ENCODE measurements at regions not wholly inside any gene's neighbourhood (a gene's known extent, or its start where the extent isn't known, plus 50 kb on each side); places are given as distances from the start of the nearest gene placed in this dataset.
A peak's percentile ranks its signal among the peaks of the same experiment; 100 is the strongest.
"Not testable (repeated sequence)": the region's sequence is repeated elsewhere in the genome, so short reads cannot be mapped to it uniquely, and the experiment has no call there.

DNA sequence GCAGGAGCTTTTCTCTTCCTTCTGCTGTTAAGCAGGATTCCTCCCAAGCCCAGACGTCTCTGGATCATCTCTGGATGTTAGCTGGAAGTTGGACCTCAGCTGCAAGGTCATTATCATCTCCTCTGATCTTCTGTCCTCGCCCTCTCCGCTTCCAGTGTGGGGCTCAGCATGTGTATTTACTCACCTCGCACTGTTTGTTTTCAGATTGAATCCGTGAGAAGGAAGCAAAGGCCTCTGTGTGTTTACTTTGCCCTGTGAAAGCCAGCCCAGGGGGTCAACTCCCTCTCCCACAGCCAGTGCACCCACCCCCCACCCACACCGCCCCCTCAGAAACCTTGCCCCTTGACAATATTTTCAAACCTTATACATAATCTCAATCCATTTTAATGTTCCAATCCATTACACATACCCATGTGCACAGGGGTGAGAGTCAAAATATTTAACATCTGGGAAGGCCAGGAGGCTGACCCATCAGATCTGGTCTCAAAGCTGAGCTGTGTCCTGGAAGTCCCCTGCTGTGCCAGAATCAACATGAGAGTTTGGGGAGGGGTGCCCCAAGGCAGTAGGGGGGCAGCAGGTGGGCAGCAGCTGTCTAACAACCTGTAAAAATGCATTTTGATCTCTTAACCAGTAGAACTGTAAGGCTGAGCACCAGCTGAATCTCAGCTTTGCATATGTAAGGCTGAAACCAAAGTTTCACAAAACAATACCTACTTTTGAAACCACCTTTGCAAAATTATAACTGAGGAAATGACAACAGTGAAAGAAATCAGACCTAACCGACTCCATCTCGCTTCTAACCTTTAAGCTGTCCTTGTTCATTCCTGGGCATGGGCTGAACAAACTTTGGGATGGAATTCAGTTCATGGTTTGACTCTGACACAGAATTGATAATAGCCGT is 157.9 kb downstream of the ZNF664 start:
- DNase-seq: no peak

DNA sequence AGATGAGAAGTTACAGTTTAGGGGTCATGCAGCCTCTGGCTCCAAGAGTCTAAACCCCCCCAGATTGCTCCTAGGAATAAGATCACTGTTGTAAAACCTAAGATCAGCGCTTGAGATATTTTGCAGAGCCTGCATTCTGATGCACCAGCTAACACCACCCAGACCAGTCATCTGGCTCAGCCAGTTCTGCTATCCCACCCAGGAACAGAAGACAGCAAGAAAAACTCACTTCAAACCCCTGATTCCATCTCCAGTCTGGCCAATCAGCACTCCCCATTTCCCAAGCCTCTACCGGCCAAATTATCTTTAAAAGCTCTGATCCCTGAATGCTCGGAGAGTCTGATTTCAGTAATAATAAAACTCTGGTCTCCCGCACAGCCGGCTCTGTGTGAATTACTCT is 158.6 kb downstream of the ZNF664 start:
- DNase-seq: no peak

GRCh38 chr12:124132530-124132929 is 159.5 kb downstream of the ZNF664 start:
- no peak for DNase-seq

GRCh38 chr12:124136796-124137195 is 158.1 kb upstream of the RFLNA start:
- DNase-seq: no peak

- DNase-seq: no peak
Measured at GRCh38 chr12:124140944-124141486, 153.9 kb upstream of the RFLNA start.

DNA sequence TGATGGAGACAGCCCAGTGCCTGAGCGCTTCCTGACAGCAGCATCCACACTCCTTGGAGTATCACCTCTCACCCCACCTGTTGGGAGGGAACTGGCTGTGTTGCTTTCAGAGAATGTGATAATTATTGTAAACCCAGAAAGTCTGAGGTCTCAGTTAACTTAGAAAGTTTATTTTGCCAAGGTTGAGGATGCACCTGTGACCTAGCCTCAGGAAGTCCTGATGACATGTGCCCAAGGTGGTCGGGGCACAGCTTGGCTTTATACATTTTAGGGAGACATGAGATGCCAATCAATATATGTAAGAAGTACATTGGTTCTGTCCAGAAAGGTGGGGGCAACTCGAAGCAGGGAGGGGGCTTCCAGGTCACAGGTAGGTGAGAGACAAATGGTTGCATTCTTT is 153.3 kb upstream of the RFLNA start:
- not testable (repeated sequence) for DNase-seq

- DNase-seq: no peak
Measured at GRCh38 chr12:124142395-124143035, 152.4 kb upstream of the RFLNA start.

DNA sequence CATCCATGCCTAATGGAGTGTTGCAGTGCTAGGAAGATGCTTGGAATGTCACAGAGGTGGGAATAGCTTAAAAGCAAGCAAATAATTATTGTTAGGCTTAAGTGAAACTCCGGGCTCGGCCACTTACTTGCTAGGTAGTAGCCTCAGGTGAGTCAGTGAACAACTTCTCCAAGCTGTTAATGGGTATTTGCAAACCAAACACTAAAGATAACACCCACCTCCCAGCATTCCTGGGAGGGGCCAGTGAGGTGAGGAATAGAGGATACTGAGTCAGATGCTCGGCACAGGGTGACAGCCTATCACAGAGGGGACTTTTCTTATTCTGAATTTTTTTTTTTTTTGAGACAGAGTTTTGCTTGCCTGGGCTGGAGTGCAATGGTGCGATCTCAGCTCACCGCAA is 151.2 kb upstream of the RFLNA start:
- no peak for DNase-seq

DNA sequence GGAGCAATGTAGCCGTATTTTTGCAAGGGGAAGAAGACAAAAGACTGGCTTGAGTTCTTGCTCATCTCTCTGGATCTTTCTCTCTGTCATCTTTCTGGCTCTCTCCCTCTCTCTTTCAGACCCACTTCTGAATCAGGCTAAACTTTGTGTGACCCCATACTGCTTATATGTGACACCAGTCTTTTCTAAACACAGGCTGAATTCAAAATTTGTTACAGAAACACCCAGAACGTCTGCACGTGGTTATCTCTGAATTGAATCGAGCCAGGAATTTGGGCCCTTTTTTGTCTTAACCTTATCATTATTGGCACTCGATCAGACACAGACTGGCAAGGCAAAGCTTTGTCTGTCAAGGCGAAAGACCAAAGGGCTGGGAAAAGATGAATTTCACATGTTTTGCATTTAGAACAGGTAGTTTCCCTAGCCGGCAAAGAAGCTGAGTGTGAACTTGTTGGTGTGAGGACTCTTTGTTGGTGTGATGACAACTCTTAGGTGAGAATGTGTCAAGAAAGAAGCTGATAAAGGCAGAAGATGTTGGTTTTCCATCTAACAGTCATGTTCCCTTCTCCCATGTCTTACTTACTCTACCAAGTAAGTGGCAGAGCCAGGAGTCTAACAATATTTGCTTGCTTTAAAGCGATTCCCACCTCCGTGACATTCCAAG is 150.2 kb upstream of the RFLNA start:
- no peak for DNase-seq

DNA sequence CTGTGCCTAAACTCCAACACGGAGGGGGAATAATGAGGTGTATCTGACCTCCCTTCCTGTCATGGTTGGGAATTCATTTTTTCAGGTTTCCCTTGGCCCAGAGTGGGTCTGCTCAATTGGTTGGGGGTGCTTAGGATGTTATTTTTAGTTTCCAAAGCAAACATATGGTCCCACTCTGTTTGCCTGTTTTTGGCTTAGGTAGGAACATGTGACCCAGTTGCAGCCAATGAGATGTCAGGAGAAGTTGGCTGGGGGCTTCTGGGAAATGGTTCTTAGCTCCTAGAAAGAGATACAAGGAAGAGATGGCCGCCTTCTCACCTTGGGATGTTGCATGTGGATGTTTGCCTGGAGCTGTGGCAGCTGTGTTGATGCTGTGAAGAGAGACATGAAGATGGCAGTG is 147.9 kb upstream of the RFLNA start:
- no peak for DNase-seq

DNA sequence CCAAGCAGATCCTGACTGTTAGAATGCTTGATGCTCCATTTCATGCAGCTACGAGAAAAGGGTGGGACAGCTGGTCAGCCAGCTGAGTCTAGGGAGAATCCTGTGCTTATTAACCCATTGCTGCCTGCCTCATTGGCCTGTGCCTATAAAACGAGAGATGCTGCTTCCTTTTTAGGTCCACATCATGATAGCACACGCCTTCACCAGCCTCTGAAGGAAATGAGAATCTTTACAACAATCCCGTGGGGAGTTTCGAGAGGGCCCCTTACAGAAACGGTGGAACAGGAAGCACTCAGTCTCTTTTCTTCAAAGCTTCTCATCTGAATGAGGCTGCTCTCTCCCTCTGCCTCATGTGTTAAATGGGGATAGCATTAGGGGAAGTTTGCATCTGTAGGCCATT is 147.3 kb upstream of the RFLNA start:
- DNase-seq: no peak

DNA sequence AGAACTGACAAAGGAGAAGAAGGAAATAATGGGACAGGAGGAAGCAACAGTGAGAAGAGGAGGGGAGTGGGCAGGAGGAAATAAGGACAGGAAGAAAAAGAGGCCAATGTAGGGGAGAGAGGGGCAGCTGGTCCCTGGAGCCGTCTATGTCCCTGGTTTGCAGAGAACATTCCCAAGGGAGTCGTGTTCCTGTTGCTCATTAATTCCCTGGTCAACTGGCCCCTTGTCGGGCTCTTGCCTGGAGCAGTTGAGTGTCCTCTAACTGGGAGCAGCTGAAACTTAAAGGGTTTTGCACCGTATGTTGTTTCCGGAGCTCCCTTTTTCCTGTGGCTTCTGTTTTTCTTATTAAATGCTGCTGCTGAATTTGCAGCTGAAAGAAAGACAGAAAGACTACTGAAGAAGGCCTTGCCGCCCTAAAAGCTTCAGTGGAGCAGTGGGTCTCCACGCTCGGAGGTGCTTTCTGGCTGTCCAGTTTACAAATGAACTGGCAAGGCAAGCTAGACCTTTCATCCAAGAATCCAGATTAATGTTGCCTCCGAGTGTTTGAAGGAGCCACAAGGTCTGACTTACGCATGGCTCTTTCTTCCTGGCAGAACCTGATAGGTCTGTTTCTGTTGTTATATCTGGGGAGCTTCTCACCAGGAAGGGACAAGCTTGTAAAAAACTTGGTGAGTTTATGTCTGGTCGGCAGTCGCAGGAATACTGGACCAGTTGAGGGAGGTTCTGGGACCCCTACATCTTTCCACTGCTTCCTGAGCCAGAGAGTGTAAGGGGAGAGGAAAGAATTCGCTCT is 146.2 kb upstream of the RFLNA start:
- DNase-seq: no peak

DNA sequence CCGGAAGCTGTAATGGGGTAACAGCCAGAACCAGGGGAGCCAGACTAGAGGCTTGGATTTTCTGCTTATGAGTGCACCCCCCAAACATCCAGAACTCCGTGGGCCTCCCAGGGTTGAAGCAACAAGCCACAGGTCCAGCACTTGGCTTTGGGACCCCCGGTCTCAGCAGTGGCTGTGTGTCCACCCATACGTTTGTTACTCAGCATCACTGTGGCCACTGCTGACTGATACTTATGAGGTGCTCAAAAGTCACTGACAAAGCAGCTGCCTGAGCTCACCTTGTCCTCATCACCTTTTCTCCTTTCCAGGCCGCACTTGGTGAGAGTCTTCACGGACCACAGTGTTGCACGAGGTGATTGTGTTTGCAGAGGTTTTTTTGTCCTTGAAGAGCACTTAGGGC is 145.6 kb upstream of the RFLNA start:
- DNase-seq: no peak

- no peak for DNase-seq
Measured at GRCh38 chr12:124150168-124150567, 144.7 kb upstream of the RFLNA start.

DNA sequence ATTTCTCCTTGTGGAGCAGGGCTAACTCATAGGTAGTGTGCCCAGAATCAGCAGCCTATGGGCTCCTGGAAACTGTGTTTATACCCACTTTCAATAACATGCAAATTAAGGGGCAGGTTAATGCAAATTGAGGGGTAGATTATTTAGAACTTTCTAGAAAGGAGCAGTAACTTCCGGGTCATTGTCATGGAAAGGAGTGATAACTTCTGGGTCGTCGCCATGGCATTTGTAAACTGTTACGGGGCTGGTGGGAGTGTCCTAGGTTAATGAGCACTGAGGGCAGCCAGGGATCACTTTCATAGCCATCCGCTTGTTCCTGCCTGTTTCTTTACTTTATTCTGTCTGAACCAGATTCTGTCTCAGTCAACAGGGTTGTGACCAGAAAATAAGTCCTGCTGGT is 143.3 kb upstream of the RFLNA start:
- no peak for DNase-seq

DNA sequence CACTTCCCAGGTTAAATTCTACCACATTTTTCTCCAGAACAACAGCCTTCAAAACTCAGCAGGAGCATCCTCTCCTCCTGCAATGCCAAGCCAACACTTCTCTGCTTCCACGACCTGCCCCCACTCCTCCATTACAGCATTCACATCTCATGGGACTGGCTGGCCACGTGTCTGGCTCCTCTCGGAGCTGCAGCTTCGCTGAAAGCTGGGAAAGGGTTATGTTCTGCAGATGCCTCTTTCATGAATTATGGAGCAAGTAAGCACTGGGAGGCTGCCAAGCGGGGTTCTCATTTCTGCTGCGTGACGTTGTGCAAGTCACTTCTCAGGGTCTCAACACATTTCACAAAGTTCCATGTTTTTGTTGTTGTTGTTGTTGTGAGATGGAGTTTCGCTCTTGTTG is 142.2 kb upstream of the RFLNA start:
- peak; percentile 85 for DNase-seq

GRCh38 chr12:124153392-124153791 is 141.5 kb upstream of the RFLNA start:
- DNase-seq: peak; percentile 50

GRCh38 chr12:124157406-124157805 is 137.5 kb upstream of the RFLNA start:
- DNase-seq: no peak

DNA sequence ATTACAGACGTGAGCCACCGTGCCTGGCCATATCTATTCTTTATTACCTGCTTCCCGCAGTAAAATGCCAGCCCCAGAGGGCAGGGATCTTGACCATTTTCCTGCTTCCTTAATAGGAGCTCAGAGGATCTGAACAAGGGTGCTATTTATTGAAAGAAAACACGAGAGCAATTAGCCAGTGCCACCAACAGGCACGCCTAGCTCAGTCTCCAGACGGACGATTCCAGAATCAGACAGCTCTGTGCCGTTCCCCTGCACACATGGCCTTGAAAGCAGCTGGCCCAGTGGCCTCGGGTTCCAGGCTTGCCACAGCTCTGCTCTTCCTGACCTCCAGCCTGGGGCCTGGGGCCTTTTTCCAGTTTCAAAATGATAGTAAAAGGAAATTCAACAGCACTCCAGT is 135.2 kb upstream of the RFLNA start:
- DNase-seq: no peak

DNA sequence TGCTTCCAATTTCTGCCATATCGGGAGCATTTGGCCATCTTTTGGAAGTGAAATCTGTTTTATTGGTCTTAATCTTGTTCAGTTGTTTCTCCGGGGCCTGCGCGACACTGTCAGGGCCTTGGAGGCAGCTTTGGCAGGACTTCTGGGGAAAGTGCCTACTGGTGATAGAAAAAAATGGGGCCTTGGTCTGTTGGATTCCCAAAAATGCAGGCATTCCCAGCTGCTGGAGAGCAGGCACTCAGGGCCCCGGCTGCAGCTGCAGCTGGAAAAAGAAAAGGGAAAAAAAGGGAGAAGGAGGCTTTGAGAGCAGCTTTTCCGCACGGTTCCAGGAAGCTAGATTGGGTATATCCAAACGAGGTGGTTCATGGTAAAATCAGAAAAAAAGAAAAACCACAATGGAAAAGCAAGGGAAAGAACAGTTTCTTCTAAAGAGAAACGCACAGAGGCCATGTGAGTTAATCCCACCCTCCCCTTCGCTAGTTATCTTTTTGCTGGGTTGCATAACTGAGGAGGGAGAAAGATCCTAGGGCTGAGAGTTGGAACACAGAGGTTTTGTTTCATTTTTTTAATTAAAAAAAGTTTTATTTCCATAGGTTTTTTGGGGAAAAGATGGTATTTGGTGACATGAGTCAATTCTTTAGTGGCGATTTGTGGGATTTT is 134.7 kb upstream of the RFLNA start:
- DNase-seq: peak; percentile 57

DNA sequence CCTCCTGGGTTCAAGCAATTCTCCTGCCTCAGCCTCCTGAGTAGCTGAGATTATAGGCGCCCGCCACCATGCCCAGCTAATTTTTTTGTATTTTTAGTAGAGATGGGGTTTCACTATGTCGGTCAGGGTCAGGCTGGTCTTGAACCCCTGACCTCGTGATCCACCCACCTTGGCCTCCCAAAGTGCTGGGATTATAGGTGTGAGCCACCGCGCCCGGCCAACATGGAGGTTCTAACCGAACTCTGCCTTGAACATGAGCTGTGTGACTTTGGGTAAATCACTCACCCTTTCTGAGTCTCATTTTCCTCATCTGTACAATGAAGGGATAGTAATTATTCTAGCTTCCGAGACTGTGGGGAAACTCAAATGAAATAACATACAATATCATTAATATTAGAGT is 133.5 kb upstream of the RFLNA start:
- not testable (repeated sequence) for DNase-seq
